H1 (cell line): ENCODE measurements at regions not wholly inside any gene's neighbourhood (a gene's known extent, or its start where the extent isn't known, plus 50 kb on each side); places are given as distances from the start of the nearest gene placed in this dataset.

ENCODE experiments used
- CTCF ChIA-PET: fragments of 300-600 bp; sonication (Branson Sonifier 250); formaldehyde crosslinking; loops from one replicate; lab custom pipeline; 2021; ENCODE audit not compliant: partially characterized antibody; lab: Charles Lee
- POLR2A ChIA-PET: fragments of 300-600 bp; sonication (Branson Sonifier 250); formaldehyde crosslinking; loops from one replicate; lab custom pipeline; 2021; ENCODE audit warnings: inconsistent platforms; ENCODE audit not compliant: partially characterized antibody; lab: Charles Lee
- DNase-seq, 2 experiments: peaks; one replicate each; pipeline versions ENCODE4 v3.0.0 to v3.0.0-alpha.2; 2010 to 2022; ENCODE audit warnings: low spot score in 2 of 2, low read depth in 1 of 2, mixed read lengths in 1 of 2
- FAIRE-seq: peaks from 2 replicates; lab custom pipeline; 2011; peaks lifted over from hg19 to GRCh38; lab: Jason Lieb, UNC
- H2AFZ ChIP-seq: 2 replicates; pipeline ENCODE4 v1.8.1; 2012; ENCODE audit warnings: low read length, inconsistent platforms
- H2AK5ac ChIP-seq: 2 replicates; pipeline ENCODE4 v1.6.1; 2013; ENCODE audit warnings: low read depth, low read length
- H2BK120ac ChIP-seq: replicated peaks from 2 replicates; pipeline ENCODE3; 2013; ENCODE audit warnings: low read depth, low read length, inconsistent platforms
- H2BK12ac ChIP-seq: 2 replicates; pipeline ENCODE4 v1.6.1; 2013; ENCODE audit warnings: low read depth, low read length
- H2BK15ac ChIP-seq: 2 replicates; pipeline ENCODE4 v1.6.1; 2013; ENCODE audit warnings: low read length
- H2BK20ac ChIP-seq: 2 replicates; pipeline ENCODE4 v1.6.1; 2013; ENCODE audit warnings: low read length
- H2BK5ac ChIP-seq: 2 replicates; pipeline ENCODE4 v1.6.1; 2013; ENCODE audit warnings: low read depth, low read length
- H3K14ac ChIP-seq: 2 replicates; pipeline ENCODE4 v1.6.1; 2013; ENCODE audit warnings: inconsistent platforms; ENCODE audit not compliant: insufficient read length
- H3K18ac ChIP-seq: 2 replicates; pipeline ENCODE4 v1.6.1; 2013; ENCODE audit warnings: low read length; ENCODE audit errors: extremely low read depth
- H3K23ac ChIP-seq: 2 replicates; pipeline ENCODE4 v1.6.1; 2013; ENCODE audit warnings: inconsistent platforms; ENCODE audit not compliant: insufficient read length
- H3K23me2 ChIP-seq: 2 replicates; pipeline ENCODE4 v1.6.1; 2013; ENCODE audit warnings: low read depth, low read length
- H3K27ac ChIP-seq: 2 replicates; pipeline ENCODE4 v1.6.1; 2011; ENCODE audit warnings: low read depth, low read length, inconsistent platforms
- H3K27me3 ChIP-seq, 4 experiments: replicated peaks in 1 of 4; 1 replicate in 1 of 4; 2 replicates in 3 of 4; pipeline versions ENCODE4 v1.6.1 to v1.8.1; 2011 to 2013; ENCODE audit warnings: low read length in 3 of 4, mild to moderate bottlenecking in 3 of 4, inconsistent platforms in 2 of 4, mixed read lengths in 2 of 4, moderate library complexity in 1 of 4; ENCODE audit not compliant: control insufficient read depth in 3 of 4, insufficient read depth in 3 of 4; ENCODE audit errors: extremely low read depth in 1 of 4
- H3K36me3 ChIP-seq, 4 experiments: 2 replicates each; pipeline versions ENCODE4 v1.6.1 to v1.8.1; 2011 to 2013; ENCODE audit warnings: mild to moderate bottlenecking in 4 of 4, low read length in 3 of 4, moderate library complexity in 2 of 4, control low read depth in 1 of 4, inconsistent platforms in 1 of 4; ENCODE audit not compliant: insufficient read depth in 4 of 4, control insufficient read depth in 2 of 4
- H3K4ac ChIP-seq: replicated peaks from 2 replicates; pipeline ENCODE3; 2013; ENCODE audit warnings: low read length, low read depth, mixed read lengths, inconsistent platforms; ENCODE audit not compliant: insufficient read length
- H3K4me1 ChIP-seq, 4 experiments: replicated peaks in 1 of 4; 1 replicate in 1 of 4; 2 replicates in 3 of 4; pipeline versions ENCODE4 v1.6.1 to v1.8.1; 2011 to 2013; ENCODE audit warnings: low read length in 3 of 4, inconsistent platforms in 2 of 4, mixed read lengths in 1 of 4; ENCODE audit not compliant: insufficient read depth in 4 of 4, control insufficient read depth in 3 of 4
- H3K4me2 ChIP-seq, 2 experiments: 2 replicates each; pipeline versions ENCODE4 v1.6.1 to v1.8.1; 2011 to 2013; ENCODE audit warnings: low read depth in 2 of 2, low read length in 2 of 2, control low read depth in 1 of 2, inconsistent platforms in 1 of 2, mild to moderate bottlenecking in 1 of 2; ENCODE audit not compliant: insufficient read depth in 1 of 2
- H3K4me3 ChIP-seq, 4 experiments: fragments of 200-600, 300-600 bp in 1 of 4; sonication (generic), shearing (Covaris generic), sonication (Bioruptor Twin) in 1 of 4; 2 replicates each; pipeline versions ENCODE4 v1.5.1 to v1.8.1; 2011 to 2016; ENCODE audit warnings: low read length in 4 of 4, low read depth in 3 of 4, control low read depth in 2 of 4, inconsistent platforms in 2 of 4, mild to moderate bottlenecking in 2 of 4, mixed read lengths in 1 of 4, moderate library complexity in 1 of 4; ENCODE audit not compliant: insufficient read depth in 2 of 4; ENCODE audit errors: extremely low read depth in 1 of 4
- H3K56ac ChIP-seq: replicated peaks from 2 replicates; pipeline ENCODE3; 2013; ENCODE audit warnings: low read depth, mild to moderate bottlenecking, mixed read lengths, low read length, inconsistent platforms; ENCODE audit not compliant: insufficient read length
- H3K79me1 ChIP-seq: 2 replicates; pipeline ENCODE4 v1.6.1; 2013; ENCODE audit warnings: low read depth, low read length, control low read depth
- H3K79me2 ChIP-seq, 2 experiments: 2 replicates each; pipeline versions ENCODE4 v1.6.1 to v1.8.1; 2012 to 2013; ENCODE audit warnings: low read length in 2 of 2, mild to moderate bottlenecking in 2 of 2, inconsistent platforms in 1 of 2; ENCODE audit not compliant: insufficient read depth in 2 of 2, control insufficient read depth in 1 of 2
- H3K9ac ChIP-seq, 4 experiments: replicated peaks in 1 of 4; 1 replicate in 1 of 4; 2 replicates in 3 of 4; pipeline versions ENCODE4 v1.6.1 to v1.8.1; 2011 to 2013; ENCODE audit warnings: low read depth in 3 of 4, low read length in 3 of 4, control low read depth in 2 of 4, mild to moderate bottlenecking in 2 of 4, moderate library complexity in 2 of 4, inconsistent platforms in 1 of 4; ENCODE audit errors: extremely low read depth in 1 of 4
- H3K9me3 ChIP-seq, 2 experiments: 2 replicates each; pipeline versions ENCODE4 v1.6.1 to v1.8.1; 2012 to 2013; ENCODE audit warnings: mild to moderate bottlenecking in 2 of 2, moderate library complexity in 2 of 2, control low read depth in 1 of 2, inconsistent platforms in 1 of 2, low read depth in 1 of 2, low read length in 1 of 2, mixed read lengths in 1 of 2; ENCODE audit not compliant: insufficient read depth in 2 of 2
- H4K20me1 ChIP-seq, 2 experiments: replicated peaks in 1 of 2; 2 replicates each; pipeline versions ENCODE3 to v1.8.1; 2011 to 2013; ENCODE audit warnings: inconsistent platforms in 2 of 2, low read length in 2 of 2, mild to moderate bottlenecking in 1 of 2; ENCODE audit not compliant: insufficient read depth in 2 of 2, control insufficient read depth in 1 of 2
- H4K5ac ChIP-seq: 2 replicates; pipeline ENCODE4 v1.6.1; 2013; ENCODE audit warnings: low read length, low read depth, mixed read lengths, inconsistent platforms; ENCODE audit not compliant: insufficient read length
- H4K8ac ChIP-seq: 2 replicates; pipeline ENCODE4 v1.8.0; 2013; ENCODE audit warnings: mild to moderate bottlenecking, moderate library complexity, low read length, inconsistent platforms; ENCODE audit not compliant: insufficient read depth; ENCODE audit errors: extremely low read depth
- H4K91ac ChIP-seq: replicated peaks from 2 replicates; pipeline ENCODE3; 2013; ENCODE audit warnings: low read length, mixed read lengths, inconsistent platforms; ENCODE audit not compliant: insufficient read length
- ASH2L ChIP-seq: fragments of 200-600, 300-600 bp; sonication (generic); IDR thresholded peaks from one replicate; pipeline ENCODE4 v1.7.1; 2017; ENCODE audit warnings: low read length
- BACH1 ChIP-seq: IDR thresholded peaks from 2 replicates; pipeline ENCODE4 v1.6.1; 2012; ENCODE audit warnings: low read length, improper control_type of control experiment
- BCL11A ChIP-seq, 2 experiments: IDR thresholded peaks; one replicate each; pipeline ENCODE4 v1.6.1; 2011; ENCODE audit warnings: low read depth in 2 of 2, low read length in 2 of 2, mild to moderate bottlenecking in 2 of 2
- CHD1 ChIP-seq: IDR thresholded peaks from 2 replicates; pipeline ENCODE4 v1.6.1; 2012; ENCODE audit warnings: low read depth, low read length, improper control_type of control experiment
- GABPA ChIP-seq: IDR thresholded peaks from 2 replicates; pipeline ENCODE4 v1.6.1; 2011; ENCODE audit warnings: mild to moderate bottlenecking, low read length, moderate library complexity, borderline replicate concordance; ENCODE audit not compliant: insufficient read depth
- GTF2F1 ChIP-seq: IDR thresholded peaks from 2 replicates; pipeline ENCODE4 v1.6.1; 2012; ENCODE audit warnings: low read depth, low read length, improper control_type of control experiment, borderline replicate concordance
- KDM5A ChIP-seq: fragments of 200-600 bp; IDR thresholded peaks from 2 replicates; pipeline ENCODE4 v1.7.1; 2012; ENCODE audit warnings: mild to moderate bottlenecking, low read length, inconsistent platforms, mixed read lengths
- POLR2A ChIP-seq, 2 experiments: IDR thresholded peaks; 1 replicate in 1 of 2; 2 replicates in 1 of 2; pipeline ENCODE4 v1.6.1; 2011; ENCODE audit warnings: low read depth in 2 of 2, low read length in 2 of 2, mild to moderate bottlenecking in 2 of 2; ENCODE audit errors: control extremely low read depth in 1 of 2
- SRF ChIP-seq: IDR thresholded peaks from 2 replicates; pipeline ENCODE4 v1.6.1; 2011; ENCODE audit warnings: mild to moderate bottlenecking, low read depth, low read length, moderate library complexity
- WGBS, 2 experiments: shearing (Covaris generic) in 1 of 2; methylation state at CpG; one replicate each; pipeline versions ENCODE4 v1.1.6 to v1.1.7; 2013 to 2015; ENCODE audit warnings: low lambda C conversion rate in 2 of 2, mixed read lengths in 2 of 2, inconsistent platforms in 1 of 2, low coverage in 1 of 2, missing lambda C conversion rate in 1 of 2; ENCODE audit not compliant: insufficient replicate concordance in 2 of 2, insufficient coverage in 1 of 2, insufficient read length in 1 of 2; ENCODE audit errors: extremely low coverage in 1 of 2, missing lambda C conversion rate in 1 of 2; 5-methylcytosine and 5-hydroxymethylcytosine counted together
- TF ChIP-seq, protein P1 (sequence below): IDR thresholded peaks from 2 replicates; pipeline ENCODE4 v1.6.1; 2012; ENCODE audit warnings: low read length, inconsistent platforms

DNA sequence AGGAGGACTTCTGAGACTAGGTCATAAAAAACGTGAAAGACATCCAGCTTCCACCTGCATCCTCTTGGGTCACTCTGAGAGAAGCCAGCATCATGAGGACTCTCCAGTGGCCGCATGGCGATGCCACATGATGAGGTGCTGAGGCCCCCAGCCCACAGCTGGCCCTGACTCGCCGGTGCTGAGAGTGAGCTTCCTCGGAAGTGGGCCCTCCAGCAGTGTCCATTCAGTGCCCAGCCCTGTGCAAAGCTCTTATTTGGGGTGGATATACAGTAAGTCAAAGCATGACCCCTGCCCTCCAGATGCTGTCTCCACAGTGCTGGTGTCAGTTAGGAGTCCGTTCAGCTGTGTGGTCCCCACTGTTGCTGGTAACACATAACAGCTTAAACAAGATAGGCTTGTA lies 93.6 kb upstream of the CHST15 start:
- Histone ChIP-seq H3K79me1 (no peaks in the 10 kb centered on the region), H3K27ac (no peak overlapping the region), H4K91ac (no peak overlapping the region), H3K18ac (no peak overlapping the region), H3K4me2 (no peak overlapping the region), H2AK5ac (no peak overlapping the region), H4K8ac (no peak overlapping the region), H2BK12ac (no peak overlapping the region), H3K36me3 (no peaks in the 10 kb centered on the region), H2BK120ac (no peak overlapping the region), H3K4me1 (no peaks in the 10 kb centered on the region), H4K20me1 (peaks cover 0 to 2% of the 10 kb centered on the region in 2 experiments), H2BK15ac (no peak overlapping the region), H3K79me2 (no peaks in the 10 kb centered on the region), H3K4ac (no peak overlapping the region), H2AFZ (no peak overlapping the region), H3K56ac (no peak overlapping the region), H3K4me3 (no peak overlapping the region), H2BK20ac (no peak overlapping the region), H3K14ac (no peak overlapping the region), H4K5ac (no peak overlapping the region), H3K23ac (no peak overlapping the region), H3K23me2 (no peaks in the 10 kb centered on the region), H2BK5ac (no peak overlapping the region), H3K9me3 (no peaks in the 10 kb centered on the region), H3K27me3 (no peaks in the 10 kb centered on the region; a peak in 1 of 7 replicates), H3K9ac (no peak overlapping the region)
- DNase-seq (peak in 1 of 2 experiments; percentile 16), FAIRE-seq (no peak)
- ChIA-PET POLR2A (no interaction called here), CTCF (interaction anchor here (0.7 to 2.7 kb wide), 4 partner anchors 13 to 161 kb away, joined by 3 to 6 read pairs (median 6); no protein-coding TSS in a partner anchor)
- WGBS, 2 experiments, result 89% methylated on average over 7 of the region's 7 CpGs; no CpG with 5 or more reads in 1 of the 2 experiments
- TF ChIP-seq GABPA (no peak), KDM5A (no peak), POLR2A (IDR thresholded peaks at IDR 0.05; ENCODE audit: control extremely low read depth in 1 of 2, low read depth in 2 of 2, low read length in 2 of 2) (no peak), SRF (no peak), BACH1 (no peak), BCL11A (IDR thresholded peaks at IDR 0.05; ENCODE audit: low read depth in 2 of 2, low read length in 2 of 2) (no peak), ASH2L (no peak), CHD1 (no peak), GTF2F1 (no peak)
- TF ChIP-seq, protein P1, sequence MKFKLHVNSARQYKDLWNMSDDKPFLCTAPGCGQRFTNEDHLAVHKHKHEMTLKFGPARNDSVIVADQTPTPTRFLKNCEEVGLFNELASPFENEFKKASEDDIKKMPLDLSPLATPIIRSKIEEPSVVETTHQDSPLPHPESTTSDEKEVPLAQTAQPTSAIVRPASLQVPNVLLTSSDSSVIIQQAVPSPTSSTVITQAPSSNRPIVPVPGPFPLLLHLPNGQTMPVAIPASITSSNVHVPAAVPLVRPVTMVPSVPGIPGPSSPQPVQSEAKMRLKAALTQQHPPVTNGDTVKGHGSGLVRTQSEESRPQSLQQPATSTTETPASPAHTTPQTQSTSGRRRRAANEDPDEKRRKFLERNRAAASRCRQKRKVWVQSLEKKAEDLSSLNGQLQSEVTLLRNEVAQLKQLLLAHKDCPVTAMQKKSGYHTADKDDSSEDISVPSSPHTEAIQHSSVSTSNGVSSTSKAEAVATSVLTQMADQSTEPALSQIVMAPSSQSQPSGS, result no peak
